HepG2 (cell line): ENCODE measurements at regions not wholly inside any gene's neighbourhood (a gene's known extent, or its start where the extent isn't known, plus 50 kb on each side); places are given as distances from the start of the nearest gene placed in this dataset.

Experiments used
- BHLHE40 ChIP-seq: IDR thresholded peaks from 2 replicates; pipeline ENCODE4 v1.6.1; 2011; ENCODE audit warnings: low read length, improper control_type of control experiment
- CBX5 ChIP-seq: sonication (generic); formaldehyde crosslinking; IDR thresholded peaks from 2 replicates; pipeline ENCODE4 v1.4.0; 2020; ENCODE audit warnings: missing genetic modification reagents, borderline replicate concordance
- CC2D1A ChIP-seq: sonication (generic); formaldehyde crosslinking; IDR thresholded peaks from 2 replicates; pipeline ENCODE4 v1.8.1; 2023; ENCODE audit warnings: mild to moderate bottlenecking, missing genetic modification reagents
- JUND ChIP-seq: sonication (generic); formaldehyde crosslinking; IDR thresholded peaks from 2 replicates; pipeline ENCODE4 v1.8.0; 2022; ENCODE audit warnings: mild to moderate bottlenecking, missing genetic modification reagents
- KDM1A ChIP-seq: IDR thresholded peaks from 2 replicates; pipeline ENCODE4 v1.6.1; 2016; ENCODE audit warnings: missing compliant biosample characterization
- KMT2A ChIP-seq: sonication (generic); formaldehyde crosslinking; IDR thresholded peaks from 2 replicates; pipeline ENCODE4 v1.4.0; 2020; ENCODE audit warnings: missing genetic modification reagents
- KMT2B ChIP-seq: IDR thresholded peaks from 2 replicates; pipeline ENCODE4 v1.6.1; 2016; ENCODE audit warnings: missing genetic modification reagents, missing compliant biosample characterization
- LCORL ChIP-seq, 2 experiments: fragments of 450-650 bp in 1 of 2; sonication (generic) in 1 of 2; formaldehyde crosslinking in 1 of 2; IDR thresholded peaks; 2 replicates each; pipeline versions ENCODE4 v1.5.0 to v1.6.1; 2017 to 2020; ENCODE audit warnings: antibody characterized with exemption in 1 of 2, missing genetic modification reagents in 1 of 2
- MAF1 ChIP-seq: sonication (generic); formaldehyde crosslinking; IDR thresholded peaks from 2 replicates; pipeline ENCODE4 v1.5.0; 2020; ENCODE audit warnings: missing genetic modification reagents, borderline replicate concordance
- MYNN ChIP-seq: sonication (generic); formaldehyde crosslinking; IDR thresholded peaks from 2 replicates; pipeline ENCODE4 v1.4.0; 2020; ENCODE audit warnings: mild to moderate bottlenecking, low read depth, missing genetic modification reagents
- ONECUT2 ChIP-seq: sonication (generic); formaldehyde crosslinking; IDR thresholded peaks from 2 replicates; pipeline ENCODE4 v1.4.0; 2020; ENCODE audit warnings: missing genetic modification reagents
- PATZ1 ChIP-seq: sonication (generic); formaldehyde crosslinking; IDR thresholded peaks from 2 replicates; pipeline ENCODE4 v1.4.0; 2020; ENCODE audit warnings: missing genetic modification reagents
- RAD51 ChIP-seq: fragments of 450-650 bp; IDR thresholded peaks from 2 replicates; pipeline ENCODE4 v1.6.1; 2016; ENCODE audit warnings: borderline replicate concordance
- RARA ChIP-seq: IDR thresholded peaks from 2 replicates; pipeline ENCODE4 v1.6.1; 2016; ENCODE audit warnings: missing genetic modification reagents, missing compliant biosample characterization
- RCOR2 ChIP-seq: IDR thresholded peaks from 2 replicates; pipeline ENCODE4 v1.6.1; 2016; ENCODE audit warnings: missing biosample characterization, missing genetic modification reagents
- SALL1 ChIP-seq: sonication (generic); formaldehyde crosslinking; IDR thresholded peaks from 2 replicates; pipeline ENCODE4 v1.8.0; 2022; ENCODE audit warnings: mild to moderate bottlenecking, missing genetic modification reagents
- TBX2 ChIP-seq: sonication (generic); formaldehyde crosslinking; IDR thresholded peaks from 2 replicates; pipeline ENCODE4 v1.5.0; 2020; ENCODE audit warnings: missing genetic modification reagents, mild to moderate bottlenecking, borderline replicate concordance
- USF2 ChIP-seq, 2 experiments: sonication (generic) in 1 of 2; formaldehyde crosslinking in 1 of 2; IDR thresholded peaks; 2 replicates each; pipeline versions ENCODE4 v1.5.1 to v1.6.1; 2011 to 2020; ENCODE audit warnings: borderline replicate concordance in 1 of 2, low read depth in 1 of 2, low read length in 1 of 2, mild to moderate bottlenecking in 1 of 2, missing genetic modification reagents in 1 of 2, moderate library complexity in 1 of 2
- ZBTB7B ChIP-seq: sonication (generic); formaldehyde crosslinking; IDR thresholded peaks from 2 replicates; pipeline ENCODE4 v1.4.0; 2020; ENCODE audit warnings: missing genetic modification reagents
- ZFP90 ChIP-seq: sonication (generic); formaldehyde crosslinking; IDR thresholded peaks from 2 replicates; pipeline ENCODE4 v1.8.0; 2022; ENCODE audit warnings: missing genetic modification reagents, mild to moderate bottlenecking, inconsistent platforms, borderline replicate concordance
- ZGPAT ChIP-seq: IDR thresholded peaks from 2 replicates; pipeline ENCODE4 v1.6.1; 2016; ENCODE audit warnings: mild to moderate bottlenecking
- ZNF556 ChIP-seq: sonication (generic); formaldehyde crosslinking; IDR thresholded peaks from 2 replicates; pipeline ENCODE4 v1.4.0; 2020; ENCODE audit warnings: mild to moderate bottlenecking, missing genetic modification reagents, borderline replicate concordance
- ZNF570 ChIP-seq: sonication (generic); formaldehyde crosslinking; IDR thresholded peaks from 2 replicates; pipeline ENCODE4 v1.4.0; 2020; ENCODE audit warnings: mild to moderate bottlenecking, missing genetic modification reagents, borderline replicate concordance
- ZSCAN30 ChIP-seq: sonication (generic); formaldehyde crosslinking; IDR thresholded peaks from 2 replicates; pipeline ENCODE4 v1.5.0; 2020; ENCODE audit warnings: mild to moderate bottlenecking, missing genetic modification reagents
- ZZZ3 ChIP-seq: sonication (generic); formaldehyde crosslinking; IDR thresholded peaks from 2 replicates; pipeline ENCODE4 v1.4.0; 2020; ENCODE audit warnings: missing genetic modification reagents, mild to moderate bottlenecking, borderline replicate concordance

- TF ChIP-seq MYNN (CRISPR knock-in tag) (peak; percentile 99), ZFP90 (CRISPR knock-in tag) (no peak), ZGPAT (CRISPR knock-in tag) (0 out of 2 replicates have a peak, but pooled peaks have one; percentile 26), RAD51 (peak; percentile 54), TBX2 (CRISPR knock-in tag) (peak; percentile 75; the same call in 1 of the 2 replicates), ZBTB7B (CRISPR knock-in tag) (0 out of 2 replicates have a peak, but pooled peaks have one; percentile 11), RARA (CRISPR knock-in tag) (0 out of 2 replicates have a peak, but pooled peaks have one; percentile 24), USF2 (IDR thresholded peaks at IDR 0.05; ENCODE audit: low read depth, low read length) (peak; percentile 88), USF2 (CRISPR knock-in tag; IDR thresholded peaks at IDR 0.05; ENCODE audit: borderline replicate concordance) (peak; percentile 92; the same call in 1 of the 2 replicates), KMT2A (no peak), CBX5 (CRISPR knock-in tag) (no peak), ZSCAN30 (CRISPR knock-in tag) (no peak), ZNF556 (CRISPR knock-in tag) (no peak), RCOR2 (CRISPR knock-in tag) (0 out of 2 replicates have a peak, but pooled peaks have one; percentile 24), SALL1 (CRISPR knock-in tag) (no peak; the same call in 1 of the 2 replicates), JUND (CRISPR knock-in tag) (no peak), ZZZ3 (CRISPR knock-in tag) (no peak), LCORL (IDR thresholded peaks at IDR 0.05) (no peak), LCORL (CRISPR knock-in tag; IDR thresholded peaks at IDR 0.05) (peak; percentile 59), BHLHE40 (peak; percentile 54), MAF1 (CRISPR knock-in tag) (no peak), KDM1A (0 out of 2 replicates have a peak, but pooled peaks have one; percentile 26), CC2D1A (no peak), KMT2B (CRISPR knock-in tag) (no peak), PATZ1 (CRISPR knock-in tag) (peak; percentile 40; the same call in 1 of the 2 replicates), ONECUT2 (CRISPR knock-in tag) (peak; percentile 89), ZNF570 (CRISPR knock-in tag) (no peak)
Measured at GRCh38 chr11:122439866-122440810, 215.4 kb upstream of the UBASH3B start (continued).
